Left lung (tissue), 4 donors: ENCODE measurements at regions not wholly inside any gene's neighbourhood (a gene's known extent, or its start where the extent isn't known, plus 50 kb on each side); places are given as distances from the start of the nearest gene placed in this dataset.

Experiments used
- ATAC-seq: fragments of 200-7000 bp; cut with Tn5 transposase; one replicate; pipeline ENCODE4 v1.9.1; 2020; ENCODE audit warnings: moderate library complexity
- DNase-seq, 4 donors: peaks; one replicate each; pipeline ENCODE4 v3.0.0-alpha.2; 2013 to 2020
- H3K27ac ChIP-seq, 2 donors: fragments of 200-600 bp; sonication (generic) in 1 of 2; one replicate each; pipeline versions ENCODE4 v1.5.0 to v1.8.0; 2020 to 2021
- H3K27me3 ChIP-seq, 2 donors: fragments of 200-600 bp; sonication (generic) in 1 of 2; one replicate each; pipeline versions ENCODE4 v1.5.0 to v1.8.0; 2020 to 2021
- H3K36me3 ChIP-seq, 2 donors: fragments of 200-600 bp; sonication (generic) in 1 of 2; one replicate each; pipeline versions ENCODE4 v1.5.0 to v1.8.0; 2020 to 2021
- H3K4me1 ChIP-seq, 2 donors: fragments of 200-600 bp; one replicate each; pipeline ENCODE4 v1.8.0; 2021
- H3K4me3 ChIP-seq, 2 donors: fragments of 200-600 bp; sonication (generic) in 1 of 2; one replicate each; pipeline versions ENCODE4 v1.5.0 to v1.8.0; 2020 to 2021; ENCODE audit warnings: mild to moderate bottlenecking in 1 of 2
- H3K9me3 ChIP-seq, 2 donors: fragments of 200-600 bp; sonication (generic) in 1 of 2; one replicate each; pipeline versions ENCODE4 v1.5.0 to v1.8.0; 2020 to 2021
- CTCF ChIP-seq, 2 donors: fragments of 200-600 bp; sonication (generic) in 1 of 2; IDR thresholded peaks; one replicate each; pipeline versions ENCODE4 v1.5.0 to v1.8.0; 2021; ENCODE audit warnings: antibody characterized with exemption in 2 of 2
- intact Hi-C, 2 donors: fragments of 100-400 bp; cut with DNase I; formaldehyde crosslinking; loops; one replicate each; pipeline versions ENCODE4 v1.11.2 to v1.14.2; 2022
- donor health status: DM: no; HTN: yes; CAD: no.
- donor health status: DM: no; HTN: no; CAD: no.

- TF ChIP-seq CTCF (IDR thresholded peaks at IDR 0.05): no peak
- no peaks in the 10 kb centered on the region for H3K36me3 ChIP-seq
- peaks cover 0 to 2% of the 10 kb centered on the region in 2 donors for H3K9me3 ChIP-seq
- no peaks in the 10 kb centered on the region for H3K27me3 ChIP-seq
- H3K27ac ChIP-seq: no peak overlapping the region
- intact Hi-C loops: no loop called here
- H3K4me3 ChIP-seq: no peak overlapping the region
- ATAC-seq (no peak), DNase-seq (no peak)
- no peaks in the 10 kb centered on the region for H3K4me1 ChIP-seq
Observed at GRCh38 chr11:98545544-98546175, 475.1 kb upstream of the CNTN5 start.

GRCh38 chr11:98549571-98549970 is 471.2 kb upstream of the CNTN5 start:
- no peak for DNase-seq
- H3K4me3 ChIP-seq: no peak overlapping the region

GRCh38 chr11:98559961-98560360 is 460.8 kb upstream of the CNTN5 start:
- H3K9me3 ChIP-seq: no peaks in the 10 kb centered on the region
- no peak overlapping the region for H3K4me3 ChIP-seq
- H3K4me1 ChIP-seq: no peaks in the 10 kb centered on the region
- intact Hi-C loops: no loop called here
- no peak overlapping the region for H3K27ac ChIP-seq
- H3K27me3 ChIP-seq: no peaks in the 10 kb centered on the region
- DNase-seq: no peak
- ATAC-seq: no peak
- H3K36me3 ChIP-seq: no peaks in the 10 kb centered on the region
- TF ChIP-seq CTCF (IDR thresholded peaks at IDR 0.05): no peak

More at GRCh38 chr11:98549571-98549970, 471.2 kb upstream of the CNTN5 start:
- intact Hi-C loops: no loop called here
- Histone ChIP-seq H3K9me3 (peaks cover 0 to 5% of the 10 kb centered on the region in 2 donors), H3K4me1 (no peaks in the 10 kb centered on the region), H3K27me3 (no peaks in the 10 kb centered on the region), H3K27ac (no peak overlapping the region), H3K36me3 (no peaks in the 10 kb centered on the region)
- ATAC-seq: no peak
- no peak for TF ChIP-seq CTCF (IDR thresholded peaks at IDR 0.05)

GRCh38 chr11:98561252-98561651 is 459.5 kb upstream of the CNTN5 start:
- Histone ChIP-seq H3K9me3 (no peaks in the 10 kb centered on the region), H3K27me3 (no peaks in the 10 kb centered on the region), H3K36me3 (no peaks in the 10 kb centered on the region), H3K4me3 (no peak overlapping the region), H3K4me1 (no peaks in the 10 kb centered on the region), H3K27ac (no peak overlapping the region)
- TF ChIP-seq CTCF (IDR thresholded peaks at IDR 0.05): no peak
- DNase-seq (no peak), ATAC-seq (no peak)
- intact Hi-C loops: no loop called here

- no peaks in the 10 kb centered on the region for H3K27me3 ChIP-seq
- no peak overlapping the region for H3K27ac ChIP-seq
- no peaks in the 10 kb centered on the region for H3K9me3 ChIP-seq
- no peak overlapping the region for H3K4me3 ChIP-seq
- no peaks in the 10 kb centered on the region for H3K4me1 ChIP-seq
- no peak for DNase-seq
- ATAC-seq: no peak
- intact Hi-C loops: no loop called here
- H3K36me3 ChIP-seq: no peaks in the 10 kb centered on the region
- no peak for TF ChIP-seq CTCF (IDR thresholded peaks at IDR 0.05)
Observed at GRCh38 chr11:98561877-98562395, 458.8 kb upstream of the CNTN5 start.
